LNCAP (cell line): ENCODE measurements at regions not wholly inside any gene's neighbourhood (a gene's known extent, or its start where the extent isn't known, plus 50 kb on each side); places are given as distances from the start of the nearest gene placed in this dataset.

ENCODE experiments used
- TF ChIP-seq, protein P1 (sequence below): fragments of 450-650 bp; IDR thresholded peaks from 2 replicates; pipeline ENCODE4 v1.5.1; 2017; ENCODE audit warnings: mild to moderate bottlenecking

DNA sequence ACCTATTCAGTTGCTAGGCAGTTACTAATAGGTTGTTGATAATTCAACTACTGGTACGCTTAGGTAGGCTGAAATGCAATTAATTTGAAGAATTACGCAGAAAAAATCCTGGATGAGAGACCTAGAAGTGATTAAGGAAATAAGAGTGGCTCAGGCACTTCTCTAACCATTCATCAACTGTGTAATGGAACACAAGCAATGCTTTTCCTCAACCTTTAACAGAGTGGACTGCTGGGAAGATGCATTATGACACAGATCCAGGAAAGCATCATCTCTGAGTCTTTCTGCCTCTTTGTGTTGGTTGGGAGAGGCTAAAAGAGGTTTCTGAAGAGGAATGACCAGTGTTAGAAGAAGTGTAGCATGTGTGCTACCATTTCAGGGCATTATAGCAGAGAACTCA is 992.2 kb downstream of the TSN start:
- TF ChIP-seq, protein P1, sequence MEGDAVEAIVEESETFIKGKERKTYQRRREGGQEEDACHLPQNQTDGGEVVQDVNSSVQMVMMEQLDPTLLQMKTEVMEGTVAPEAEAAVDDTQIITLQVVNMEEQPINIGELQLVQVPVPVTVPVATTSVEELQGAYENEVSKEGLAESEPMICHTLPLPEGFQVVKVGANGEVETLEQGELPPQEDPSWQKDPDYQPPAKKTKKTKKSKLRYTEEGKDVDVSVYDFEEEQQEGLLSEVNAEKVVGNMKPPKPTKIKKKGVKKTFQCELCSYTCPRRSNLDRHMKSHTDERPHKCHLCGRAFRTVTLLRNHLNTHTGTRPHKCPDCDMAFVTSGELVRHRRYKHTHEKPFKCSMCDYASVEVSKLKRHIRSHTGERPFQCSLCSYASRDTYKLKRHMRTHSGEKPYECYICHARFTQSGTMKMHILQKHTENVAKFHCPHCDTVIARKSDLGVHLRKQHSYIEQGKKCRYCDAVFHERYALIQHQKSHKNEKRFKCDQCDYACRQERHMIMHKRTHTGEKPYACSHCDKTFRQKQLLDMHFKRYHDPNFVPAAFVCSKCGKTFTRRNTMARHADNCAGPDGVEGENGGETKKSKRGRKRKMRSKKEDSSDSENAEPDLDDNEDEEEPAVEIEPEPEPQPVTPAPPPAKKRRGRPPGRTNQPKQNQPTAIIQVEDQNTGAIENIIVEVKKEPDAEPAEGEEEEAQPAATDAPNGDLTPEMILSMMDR: no peak

DNA sequence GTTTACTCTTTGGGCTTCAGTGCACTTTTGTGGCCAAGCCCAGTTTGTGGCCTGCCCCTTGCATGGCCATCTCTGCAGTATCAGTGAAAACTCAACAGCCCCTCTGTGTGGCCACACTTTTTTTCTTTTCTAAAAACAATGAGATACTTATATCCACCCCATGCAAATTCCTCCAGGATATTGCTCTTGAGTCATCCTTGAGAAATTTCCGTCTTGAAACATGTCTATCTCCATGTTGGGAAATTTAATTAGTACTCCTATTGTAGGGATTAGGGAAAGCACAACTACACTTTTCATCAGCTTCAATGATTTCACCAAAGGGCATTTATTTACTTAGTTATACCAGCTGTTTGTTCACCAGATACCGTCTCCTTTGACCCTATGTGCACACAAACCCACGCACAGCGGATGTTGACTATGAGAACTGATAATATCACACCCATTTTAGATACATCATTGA is 993.1 kb downstream of the TSN start:
- TF ChIP-seq, protein P1: no peak

DNA sequence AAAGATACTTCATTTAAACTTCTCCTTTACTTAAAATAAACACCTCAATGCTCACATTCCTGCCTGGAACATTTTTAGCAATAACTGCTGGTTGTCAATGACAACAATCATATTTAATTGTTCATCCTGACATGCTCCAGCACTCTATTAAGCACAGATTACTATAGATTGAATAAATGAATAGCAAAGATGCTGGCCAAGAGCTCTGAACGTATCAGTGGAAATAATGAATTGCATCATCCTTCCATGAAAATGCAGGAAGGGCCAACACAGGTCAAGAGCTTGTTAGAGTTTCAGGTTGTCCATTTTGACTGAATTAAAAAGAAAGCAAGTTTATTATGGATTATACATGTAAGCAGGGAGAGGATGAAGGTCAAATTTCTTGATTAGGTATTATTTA is 994.0 kb downstream of the TSN start:
- TF ChIP-seq, protein P1: no peak

DNA sequence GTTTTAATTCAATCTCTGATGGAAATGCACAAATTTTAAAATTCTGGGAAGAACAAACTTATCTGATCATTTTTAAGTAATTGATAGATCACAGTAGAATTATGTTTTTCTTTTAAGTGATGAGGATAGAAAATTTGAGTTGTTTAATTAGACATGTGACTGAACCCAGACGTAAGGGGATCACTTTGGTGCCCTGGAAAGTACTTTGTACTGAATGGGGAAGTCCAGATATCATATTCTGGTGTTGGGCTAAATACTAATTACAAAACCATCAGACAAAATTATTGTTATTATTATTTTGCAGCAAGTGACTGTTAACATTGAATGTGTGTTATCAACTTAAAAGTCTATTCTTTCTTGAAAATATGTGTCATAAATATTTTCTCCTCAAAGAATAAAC is 994.6 kb downstream of the TSN start:
- TF ChIP-seq, protein P1: no peak

DNA sequence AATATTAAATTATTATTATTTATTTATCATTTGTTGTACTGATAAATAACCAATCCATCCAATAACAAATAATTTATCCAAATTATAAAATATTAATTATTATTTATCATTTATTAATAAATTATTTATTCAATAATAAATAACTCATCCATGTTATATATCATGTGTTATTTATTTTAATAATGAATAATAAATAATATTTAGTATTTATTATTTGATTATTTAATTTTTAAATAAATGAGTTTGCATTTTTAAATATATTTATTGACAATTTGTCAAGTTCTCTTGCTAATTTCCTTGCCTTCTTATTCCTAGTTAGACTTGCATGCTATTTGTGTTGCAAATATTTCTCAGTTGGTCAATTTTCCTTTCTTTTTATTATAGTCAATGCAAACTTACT is 995.4 kb downstream of the TSN start:
- TF ChIP-seq, protein P1: no peak

DNA sequence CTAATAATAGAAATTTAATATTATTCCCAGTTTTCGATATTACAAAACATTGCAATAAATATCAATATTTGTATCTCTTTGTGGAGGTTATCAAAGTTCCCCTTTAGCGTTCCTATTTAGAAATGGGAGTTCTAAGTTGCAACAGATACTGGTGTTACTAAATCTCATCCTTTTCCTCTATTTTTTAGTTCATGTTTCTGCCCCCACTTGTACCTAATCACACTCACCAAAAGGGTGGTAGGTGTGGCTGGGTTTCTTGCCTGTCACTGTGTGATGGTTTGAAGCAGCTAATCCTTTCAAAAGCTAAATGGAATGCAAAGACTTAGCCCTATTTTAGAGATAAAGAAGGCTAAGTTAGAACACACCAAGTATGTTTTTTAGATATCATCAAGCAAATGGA is 997.9 kb downstream of the TSN start:
- TF ChIP-seq, protein P1: no peak

DNA sequence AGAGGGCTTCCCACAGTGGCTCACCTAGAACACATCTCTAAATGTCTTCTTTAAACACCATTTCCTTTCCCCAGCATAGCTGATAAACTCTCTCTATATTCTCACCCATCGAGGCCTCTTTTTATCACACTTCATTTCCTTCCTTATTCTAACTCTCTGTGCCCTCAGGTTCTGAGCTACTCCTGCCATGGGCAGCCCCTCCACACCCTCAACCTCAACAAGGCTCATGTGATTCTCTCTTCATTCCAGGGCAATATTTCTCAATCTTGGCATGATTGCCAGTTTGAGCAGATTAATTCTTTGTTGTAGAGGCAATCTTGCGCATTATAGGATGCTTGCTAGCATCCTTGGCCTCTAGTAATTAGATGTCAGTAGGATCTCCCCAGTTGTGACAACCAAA is 999.1 kb downstream of the TSN start:
- TF ChIP-seq, protein P1: no peak

DNA sequence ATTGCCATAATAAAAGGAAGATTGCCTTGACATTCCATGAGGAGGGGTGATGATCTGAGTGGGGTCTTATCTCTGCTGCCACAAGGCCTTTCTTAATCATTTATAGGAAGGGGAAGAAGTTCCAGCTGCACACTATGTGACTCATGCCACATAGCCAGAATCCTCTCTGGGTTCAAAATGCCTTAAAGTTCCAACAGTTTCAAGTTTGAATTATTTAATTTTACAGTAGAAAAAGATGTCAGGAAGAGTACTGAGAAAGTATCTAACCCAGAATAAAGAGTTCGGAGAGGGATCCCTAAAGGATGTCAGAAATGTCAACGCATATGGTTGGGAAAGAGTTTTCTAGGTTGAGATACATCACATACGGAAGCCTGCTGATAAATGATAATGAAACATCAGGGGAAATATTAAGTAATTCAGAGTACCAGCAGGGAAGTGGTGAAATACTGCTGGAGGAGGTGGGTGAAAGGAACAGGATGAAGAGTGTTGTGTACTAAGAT is 999.9 kb downstream of the TSN start:
- TF ChIP-seq, protein P1: no peak
